ENCODE measurements at regions not wholly inside any gene's neighbourhood (a gene's known extent, or its start where the extent isn't known, plus 50 kb on each side); places are given as distances from the start of the nearest gene placed in this dataset.

GRCh38 chr2:165033402-165033801 lies 78.1 kb upstream of the SLC38A11 start:
- Histone ChIP-seq H3K27ac (ENCODE audit: low read depth in 1 of 2, low read length in 1 of 2) (no peak overlapping the region), H3K4me1 (ENCODE audit: control insufficient read depth in 5 of 5, insufficient read depth in 5 of 5, low read length in 5 of 5) (no peaks in the 10 kb centered on the region), H3K9ac (ENCODE audit: insufficient read depth in 1 of 2, low read length in 2 of 2) (no peak overlapping the region), H3K4me3 (no peak overlapping the region), H3K27me3 (ENCODE audit: control insufficient read depth in 3 of 3, insufficient read depth in 3 of 3, low read length in 2 of 3) (no peaks in the 10 kb centered on the region), H3K36me3 (ENCODE audit: control insufficient read depth in 4 of 4, insufficient read depth in 4 of 4, low read length in 4 of 4) (no peaks in the 10 kb centered on the region), H3K9me3 (ENCODE audit: control insufficient read depth in 4 of 4, insufficient read depth in 3 of 4, low read length in 3 of 4) (no peaks in the 10 kb centered on the region)
- DNase-seq: no peak
- 78 to 87% methylated on average over 2 of the region's 2 CpGs for WGBS, 2 donors
- ATAC-seq (ENCODE audit: insufficient read depth, low FRiP score): no peak
- TF ChIP-seq CTCF (IDR thresholded peaks at IDR 0.05; ENCODE audit: control extremely low read depth, extremely low read depth): no peak

GRCh38 chr2:165032559-165032958 lies 77.2 kb upstream of the SLC38A11 start:
- DNase-seq (no peak), ATAC-seq (ENCODE audit: insufficient read depth, low FRiP score) (no peak)
- 73 to 90% methylated on average over 2 of the region's 2 CpGs for whole genome bisulfite sequencing, 2 donors
- Histone ChIP-seq H3K27me3 (ENCODE audit: control insufficient read depth in 3 of 3, insufficient read depth in 3 of 3, low read length in 2 of 3) (no peaks in the 10 kb centered on the region), H3K27ac (ENCODE audit: low read depth in 1 of 2, low read length in 1 of 2) (no peak overlapping the region), H3K4me3 (no peak overlapping the region), H3K9ac (ENCODE audit: insufficient read depth in 1 of 2, low read length in 2 of 2) (no peak overlapping the region), H3K9me3 (ENCODE audit: control insufficient read depth in 4 of 4, insufficient read depth in 3 of 4, low read length in 3 of 4) (no peaks in the 10 kb centered on the region), H3K36me3 (ENCODE audit: control insufficient read depth in 4 of 4, insufficient read depth in 4 of 4, low read length in 4 of 4) (no peaks in the 10 kb centered on the region), H3K4me1 (ENCODE audit: control insufficient read depth in 5 of 5, insufficient read depth in 5 of 5, low read length in 5 of 5) (no peaks in the 10 kb centered on the region)
- TF ChIP-seq CTCF (IDR thresholded peaks at IDR 0.05; ENCODE audit: control extremely low read depth, extremely low read depth): no peak

- no peak for TF ChIP-seq CTCF (IDR thresholded peaks at IDR 0.05; ENCODE audit: control extremely low read depth, extremely low read depth)
- 93 to 95% methylated on average over 3 of the region's 3 CpGs for WGBS, 2 donors
- no peak overlapping the region for H3K4me3 ChIP-seq
Observed at GRCh38 chr2:165024199-165024598, 68.9 kb upstream of the SLC38A11 start.

GRCh38 chr2:165022781-165023180 lies 67.5 kb upstream of the SLC38A11 start:
- TF ChIP-seq CTCF (IDR thresholded peaks at IDR 0.05; ENCODE audit: control extremely low read depth, extremely low read depth): no peak
- ATAC-seq (ENCODE audit: insufficient read depth, low FRiP score) (no peak), DNase-seq (no peak)
- Histone ChIP-seq H3K27me3 (ENCODE audit: control insufficient read depth in 3 of 3, insufficient read depth in 3 of 3, low read length in 2 of 3) (no peaks in the 10 kb centered on the region), H3K36me3 (ENCODE audit: control insufficient read depth in 4 of 4, insufficient read depth in 4 of 4, low read length in 4 of 4) (no peaks in the 10 kb centered on the region), H3K4me1 (ENCODE audit: control insufficient read depth in 5 of 5, insufficient read depth in 5 of 5, low read length in 5 of 5) (no peaks in the 10 kb centered on the region), H3K9me3 (ENCODE audit: control insufficient read depth in 4 of 4, insufficient read depth in 3 of 4, low read length in 3 of 4) (no peaks in the 10 kb centered on the region), H3K9ac (ENCODE audit: insufficient read depth in 1 of 2, low read length in 2 of 2) (no peak overlapping the region), H3K4me3 (no peak overlapping the region), H3K27ac (ENCODE audit: low read depth in 1 of 2, low read length in 1 of 2) (no peak overlapping the region)
- WGBS, 2 donors: 96 to 98% methylated on average over 6 of the region's 6 CpGs

More at GRCh38 chr2:165024199-165024598, 68.9 kb upstream of the SLC38A11 start:
- H3K9me3 ChIP-seq (ENCODE audit: control insufficient read depth in 4 of 4, insufficient read depth in 3 of 4, low read length in 3 of 4): no peaks in the 10 kb centered on the region
- no peak overlapping the region for H3K9ac ChIP-seq (ENCODE audit: insufficient read depth in 1 of 2, low read length in 2 of 2)
- H3K27ac ChIP-seq (ENCODE audit: low read depth in 1 of 2, low read length in 1 of 2): no peak overlapping the region
- no peaks in the 10 kb centered on the region for H3K4me1 ChIP-seq (ENCODE audit: control insufficient read depth in 5 of 5, insufficient read depth in 5 of 5, low read length in 5 of 5)
- H3K36me3 ChIP-seq (ENCODE audit: control insufficient read depth in 4 of 4, insufficient read depth in 4 of 4, low read length in 4 of 4): no peaks in the 10 kb centered on the region
- ATAC-seq (ENCODE audit: insufficient read depth, low FRiP score) (no peak), DNase-seq (no peak)
- no peaks in the 10 kb centered on the region for H3K27me3 ChIP-seq (ENCODE audit: control insufficient read depth in 3 of 3, insufficient read depth in 3 of 3, low read length in 2 of 3)

Measured in lung (tissue), 11 donors.